SK-N-SH (cell line): ENCODE measurements at regions not wholly inside any gene's neighbourhood (a gene's known extent, or its start where the extent isn't known, plus 50 kb on each side); places are given as distances from the start of the nearest gene placed in this dataset.

Experiments
- CHD2 ChIP-seq: fragments of 150-350 bp; IDR thresholded peaks from 2 replicates; pipeline ENCODE4 v1.6.1; 2018; ENCODE audit warnings: low read length; ENCODE audit not compliant: partially characterized antibody
- CTCF ChIP-seq: fragments of 200-600 bp; sonication (generic); IDR thresholded peaks from 2 replicates; pipeline ENCODE4 v1.6.1; 2017; ENCODE audit warnings: antibody characterized with exemption, mild to moderate bottlenecking, moderate library complexity
- EP300 ChIP-seq, 2 experiments: IDR thresholded peaks; 2 replicates each; pipeline versions ENCODE4 v1.4.0 to v1.6.1; 2012; ENCODE audit warnings: borderline replicate concordance in 1 of 2, low read depth in 1 of 2, low read length in 1 of 2
- EZH2phosphoT487 ChIP-seq: fragments of 200-600 bp; sonication (generic); IDR thresholded peaks from 2 replicates; pipeline ENCODE4 v1.6.1; 2017; ENCODE audit warnings: low read depth, mixed run types, mild to moderate bottlenecking, antibody characterized with exemption, moderate library complexity, borderline replicate concordance
- FOXM1 ChIP-seq: IDR thresholded peaks from 2 replicates; pipeline ENCODE4 v1.4.0; 2012; ENCODE audit warnings: low read depth, mild to moderate bottlenecking
- GABPA ChIP-seq: IDR thresholded peaks from 2 replicates; pipeline ENCODE4 v1.4.0; 2012; ENCODE audit warnings: low read depth, mild to moderate bottlenecking
- IRF3 ChIP-seq: fragments of 150-350 bp; IDR thresholded peaks from 2 replicates; pipeline ENCODE4 v1.6.1; 2016; ENCODE audit warnings: mild to moderate bottlenecking, low read depth, low read length
- MXI1 ChIP-seq: IDR thresholded peaks from 2 replicates; pipeline ENCODE4 v1.6.1; 2012; ENCODE audit warnings: mild to moderate bottlenecking, low read depth, low read length, improper control_type of control experiment
- NRF1 ChIP-seq: IDR thresholded peaks from 2 replicates; pipeline ENCODE4 v1.6.1; 2012; ENCODE audit warnings: low read depth, mild to moderate bottlenecking, low read length
- POLR2AphosphoS5 ChIP-seq: IDR thresholded peaks from 2 replicates; pipeline ENCODE4 v1.6.1; 2012; ENCODE audit warnings: low read depth, low read length
- RFX5 ChIP-seq: IDR thresholded peaks from 2 replicates; pipeline ENCODE4 v1.6.1; 2012; ENCODE audit warnings: mild to moderate bottlenecking, improper control_type of control experiment, low read length
- TAF1 ChIP-seq: IDR thresholded peaks from 2 replicates; pipeline ENCODE4 v1.6.1; 2012; ENCODE audit warnings: low read depth, mild to moderate bottlenecking, low read length, moderate library complexity, borderline replicate concordance
- USF1 ChIP-seq: IDR thresholded peaks from 2 replicates; pipeline ENCODE4 v1.4.0; 2012; ENCODE audit warnings: low read depth, borderline replicate concordance
- TF ChIP-seq, protein P1 (sequence below): IDR thresholded peaks from 2 replicates; pipeline ENCODE4 v1.6.1; 2012; ENCODE audit warnings: mild to moderate bottlenecking, low read depth, low read length, moderate library complexity

- TF ChIP-seq EP300 (IDR thresholded peaks at IDR 0.05; ENCODE audit: borderline replicate concordance in 1 of 2, low read depth in 1 of 2, low read length in 1 of 2) (no peak), FOXM1 (no peak), TAF1 (no peak), MXI1 (no peak), CHD2 (no peak), CTCF (no peak), POLR2AphosphoS5 (no peak), RFX5 (no peak), EZH2phosphoT487 (no peak), IRF3 (no peak), GABPA (no peak), NRF1 (no peak), USF1 (no peak)
- TF ChIP-seq, protein P1, sequence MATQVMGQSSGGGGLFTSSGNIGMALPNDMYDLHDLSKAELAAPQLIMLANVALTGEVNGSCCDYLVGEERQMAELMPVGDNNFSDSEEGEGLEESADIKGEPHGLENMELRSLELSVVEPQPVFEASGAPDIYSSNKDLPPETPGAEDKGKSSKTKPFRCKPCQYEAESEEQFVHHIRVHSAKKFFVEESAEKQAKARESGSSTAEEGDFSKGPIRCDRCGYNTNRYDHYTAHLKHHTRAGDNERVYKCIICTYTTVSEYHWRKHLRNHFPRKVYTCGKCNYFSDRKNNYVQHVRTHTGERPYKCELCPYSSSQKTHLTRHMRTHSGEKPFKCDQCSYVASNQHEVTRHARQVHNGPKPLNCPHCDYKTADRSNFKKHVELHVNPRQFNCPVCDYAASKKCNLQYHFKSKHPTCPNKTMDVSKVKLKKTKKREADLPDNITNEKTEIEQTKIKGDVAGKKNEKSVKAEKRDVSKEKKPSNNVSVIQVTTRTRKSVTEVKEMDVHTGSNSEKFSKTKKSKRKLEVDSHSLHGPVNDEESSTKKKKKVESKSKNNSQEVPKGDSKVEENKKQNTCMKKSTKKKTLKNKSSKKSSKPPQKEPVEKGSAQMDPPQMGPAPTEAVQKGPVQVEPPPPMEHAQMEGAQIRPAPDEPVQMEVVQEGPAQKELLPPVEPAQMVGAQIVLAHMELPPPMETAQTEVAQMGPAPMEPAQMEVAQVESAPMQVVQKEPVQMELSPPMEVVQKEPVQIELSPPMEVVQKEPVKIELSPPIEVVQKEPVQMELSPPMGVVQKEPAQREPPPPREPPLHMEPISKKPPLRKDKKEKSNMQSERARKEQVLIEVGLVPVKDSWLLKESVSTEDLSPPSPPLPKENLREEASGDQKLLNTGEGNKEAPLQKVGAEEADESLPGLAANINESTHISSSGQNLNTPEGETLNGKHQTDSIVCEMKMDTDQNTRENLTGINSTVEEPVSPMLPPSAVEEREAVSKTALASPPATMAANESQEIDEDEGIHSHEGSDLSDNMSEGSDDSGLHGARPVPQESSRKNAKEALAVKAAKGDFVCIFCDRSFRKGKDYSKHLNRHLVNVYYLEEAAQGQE, result no peak
Measured at GRCh38 chr12:90499795-90500194, 455.2 kb downstream of the CCER1 start.
